HepG2 (cell line): ENCODE measurements at regions not wholly inside any gene's neighbourhood (a gene's known extent, or its start where the extent isn't known, plus 50 kb on each side); places are given as distances from the start of the nearest gene placed in this dataset.

Source experiments
- ARID2 ChIP-seq: sonication (generic); formaldehyde crosslinking; IDR thresholded peaks from 2 replicates; pipeline ENCODE4 v1.8.1; 2022; ENCODE audit warnings: mild to moderate bottlenecking, missing genetic modification reagents, borderline replicate concordance
- CBX5 ChIP-seq: sonication (generic); formaldehyde crosslinking; IDR thresholded peaks from 2 replicates; pipeline ENCODE4 v1.4.0; 2020; ENCODE audit warnings: missing genetic modification reagents, borderline replicate concordance
- CENPBD1 ChIP-seq: sonication (generic); formaldehyde crosslinking; IDR thresholded peaks from 2 replicates; pipeline ENCODE4 v1.8.0; 2022; ENCODE audit warnings: missing genetic modification reagents, low read depth, mild to moderate bottlenecking, borderline replicate concordance
- FIP1L1 ChIP-seq: fragments of 200-400 bp; formaldehyde crosslinking; IDR thresholded peaks from 2 replicates; pipeline ENCODE4 v1.6.1; 2018; ENCODE audit warnings: low read depth, mild to moderate bottlenecking, low read length, moderate library complexity, borderline replicate concordance; ENCODE audit not compliant: insufficient read depth
- HHEX ChIP-seq: IDR thresholded peaks from 2 replicates; pipeline ENCODE4 v1.6.1; 2016; ENCODE audit warnings: control low read depth
- HIC2 ChIP-seq: sonication (generic); formaldehyde crosslinking; IDR thresholded peaks from 2 replicates; pipeline ENCODE4 v1.9.0; 2022; ENCODE audit warnings: low read depth, missing genetic modification reagents
- ISX ChIP-seq: sonication (generic); formaldehyde crosslinking; conservative IDR thresholded peaks from 2 replicates; pipeline ENCODE4 v1.5.0; 2020; ENCODE audit warnings: missing genetic modification reagents
- NBN ChIP-seq: fragments of 450-650 bp; conservative IDR thresholded peaks from 2 replicates; pipeline ENCODE4 v1.6.1; 2017
- NFE2L2 ChIP-seq: fragments of 150-350 bp; IDR thresholded peaks from 2 replicates; pipeline ENCODE4 v1.6.1; 2014; ENCODE audit warnings: low read length
- NR3C1 ChIP-seq: sonication (generic); formaldehyde crosslinking; IDR thresholded peaks from 2 replicates; pipeline ENCODE4 v1.4.0; 2020; ENCODE audit warnings: missing genetic modification reagents
- PHF21A ChIP-seq: sonication (generic); formaldehyde crosslinking; IDR thresholded peaks from 2 replicates; pipeline ENCODE4 v1.5.0; 2020; ENCODE audit warnings: mild to moderate bottlenecking, missing genetic modification reagents
- RBM39 ChIP-seq: fragments of 200-400 bp; formaldehyde crosslinking; IDR thresholded peaks from one replicate; pipeline ENCODE4 v1.6.1; 2018; ENCODE audit warnings: antibody characterized with exemption, mild to moderate bottlenecking, low read depth, low read length; ENCODE audit not compliant: poor library complexity, severe bottlenecking
- SRSF4 ChIP-seq: fragments of 200-400 bp; formaldehyde crosslinking; IDR thresholded peaks from one replicate; pipeline ENCODE4 v1.6.1; 2018; ENCODE audit warnings: mild to moderate bottlenecking, low read depth, low read length, moderate library complexity; ENCODE audit not compliant: poor library complexity, severe bottlenecking
- STAT5B ChIP-seq: sonication (generic); formaldehyde crosslinking; IDR thresholded peaks from 2 replicates; pipeline ENCODE4 v1.4.0; 2020; ENCODE audit warnings: missing genetic modification reagents
- TARDBP ChIP-seq: sonication (generic); formaldehyde crosslinking; IDR thresholded peaks from 2 replicates; pipeline ENCODE4 v1.8.0; 2022; ENCODE audit warnings: mild to moderate bottlenecking, missing genetic modification reagents
- TBX3 ChIP-seq: fragments of 450-650 bp; IDR thresholded peaks from 2 replicates; pipeline ENCODE4 v1.6.1; 2017; ENCODE audit warnings: antibody characterized with exemption, mild to moderate bottlenecking, inconsistent platforms, borderline replicate concordance
- THYN1 ChIP-seq: sonication (generic); formaldehyde crosslinking; IDR thresholded peaks from 2 replicates; pipeline ENCODE4 v1.8.1; 2023; ENCODE audit warnings: low read depth, mild to moderate bottlenecking, moderate library complexity, missing genetic modification reagents, borderline replicate concordance
- ZBTB37 ChIP-seq: sonication (generic); formaldehyde crosslinking; IDR thresholded peaks from 2 replicates; pipeline ENCODE4 v1.4.0; 2020; ENCODE audit warnings: mild to moderate bottlenecking, missing genetic modification reagents
- ZNF292 ChIP-seq: sonication (generic); formaldehyde crosslinking; IDR thresholded peaks from 2 replicates; pipeline ENCODE4 v1.8.1; 2022; ENCODE audit warnings: mild to moderate bottlenecking, low read depth, missing genetic modification reagents, borderline replicate concordance
- ZNF639 ChIP-seq: conservative IDR thresholded peaks from 2 replicates; pipeline ENCODE4 v1.6.1; 2018; ENCODE audit warnings: missing genetic modification reagents
- ZNF770 ChIP-seq: sonication (generic); formaldehyde crosslinking; IDR thresholded peaks from 2 replicates; pipeline ENCODE4 v1.5.0; 2020; ENCODE audit warnings: mild to moderate bottlenecking, missing genetic modification reagents
- ZNF773 ChIP-seq: sonication (generic); formaldehyde crosslinking; IDR thresholded peaks from 2 replicates; pipeline ENCODE4 v1.4.0; 2020; ENCODE audit warnings: missing genetic modification reagents, borderline replicate concordance
- ZNF780A ChIP-seq: sonication (generic); formaldehyde crosslinking; IDR thresholded peaks from 2 replicates; pipeline ENCODE4 v1.8.0; 2022; ENCODE audit warnings: mild to moderate bottlenecking, missing genetic modification reagents, moderate library complexity

- TF ChIP-seq THYN1 (no peak), ZNF770 (CRISPR knock-in tag) (no peak), ZNF639 (CRISPR knock-in tag) (no peak), ZBTB37 (CRISPR knock-in tag) (no peak), HIC2 (CRISPR knock-in tag) (peak; percentile 79), TBX3 (no peak), PHF21A (peak; percentile 63), TARDBP (CRISPR knock-in tag) (no peak), HHEX (no peak), NR3C1 (CRISPR knock-in tag) (no peak), ZNF292 (peak; percentile 66; the same call in 1 of the 2 replicates), ARID2 (CRISPR knock-in tag) (no peak), ISX (CRISPR knock-in tag) (no peak), STAT5B (CRISPR knock-in tag) (no peak), CENPBD1 (CRISPR knock-in tag) (no peak), FIP1L1 (no peak), SRSF4 (no peak), CBX5 (CRISPR knock-in tag) (0 out of 2 replicates have a peak, but pooled peaks have one; percentile 28), RBM39 (no peak), NBN (no peak), ZNF773 (CRISPR knock-in tag) (no peak), ZNF780A (CRISPR knock-in tag) (no peak), NFE2L2 (no peak)
Observed at GRCh38 chr10:78756604-78757343, 312.0 kb upstream of the ZMIZ1 start (continued).
